ENCODE measurements at regions not wholly inside any gene's neighbourhood (a gene's known extent, or its start where the extent isn't known, plus 50 kb on each side); places are given as distances from the start of the nearest gene placed in this dataset.

- Histone ChIP-seq H3K9me2 (replicated peaks; ENCODE audit: control insufficient read depth, low read length) (no peaks in the 10 kb centered on the region), H3K4me2 (ENCODE audit: low read length) (no peak overlapping the region), H3K9me3 (ENCODE audit: control insufficient read depth, insufficient read depth, low read length) (no peaks in the 10 kb centered on the region), H3K4me3 (ENCODE audit: low read length) (no peak overlapping the region), H3K27me3 (ENCODE audit: control insufficient read depth, low read length) (no peaks in the 10 kb centered on the region), H4K20me1 (ENCODE audit: control insufficient read depth, insufficient read depth, low read depth, low read length) (no peaks in the 10 kb centered on the region), H3F3A (ENCODE audit: control insufficient read depth, insufficient read depth) (no peaks in the 10 kb centered on the region), H3K4me1 (ENCODE audit: control insufficient read depth, low read length) (no peaks in the 10 kb centered on the region), H3K36me3 (ENCODE audit: control insufficient read depth, low read length) (no peaks in the 10 kb centered on the region), H3K79me2 (ENCODE audit: control insufficient read depth, low read length) (no peaks in the 10 kb centered on the region), H3K27ac (ENCODE audit: low read depth, low read length) (no peak overlapping the region)
- no peak for TF ChIP-seq EZH2phosphoT487 (IDR thresholded peaks at IDR 0.05; ENCODE audit: borderline replicate concordance, low read length)
- no peak for TF ChIP-seq CTCF (IDR thresholded peaks at IDR 0.05; ENCODE audit: low read depth, low read length, poor library complexity, severe bottlenecking)
These were observed 1576.5 kb downstream of the PCDH9 start for GRCh38 chr13:65653613-65654012.

- Histone ChIP-seq H3K36me3 (ENCODE audit: control insufficient read depth, low read length) (no peaks in the 10 kb centered on the region), H3F3A (ENCODE audit: control insufficient read depth, insufficient read depth) (no peaks in the 10 kb centered on the region), H3K27ac (ENCODE audit: low read depth, low read length) (no peak overlapping the region), H3K9me3 (ENCODE audit: control insufficient read depth, insufficient read depth, low read length) (no peaks in the 10 kb centered on the region), H3K9me2 (replicated peaks; ENCODE audit: control insufficient read depth, low read length) (no peaks in the 10 kb centered on the region), H3K79me2 (ENCODE audit: control insufficient read depth, low read length) (no peaks in the 10 kb centered on the region), H4K20me1 (ENCODE audit: control insufficient read depth, insufficient read depth, low read depth, low read length) (no peaks in the 10 kb centered on the region), H3K27me3 (ENCODE audit: control insufficient read depth, low read length) (no peaks in the 10 kb centered on the region), H3K4me3 (ENCODE audit: low read length) (no peak overlapping the region), H3K4me1 (ENCODE audit: control insufficient read depth, low read length) (no peaks in the 10 kb centered on the region), H3K4me2 (ENCODE audit: low read length) (no peak overlapping the region)
- TF ChIP-seq EZH2phosphoT487 (IDR thresholded peaks at IDR 0.05; ENCODE audit: borderline replicate concordance, low read length) (no peak), CTCF (IDR thresholded peaks at IDR 0.05; ENCODE audit: low read depth, low read length, poor library complexity, severe bottlenecking) (no peak)
These were observed 1579.8 kb downstream of the PCDH9 start for GRCh38 chr13:65650321-65650720.

- Histone ChIP-seq H3K9me3 (ENCODE audit: control insufficient read depth, insufficient read depth, low read length) (no peaks in the 10 kb centered on the region), H3K4me3 (ENCODE audit: low read length) (no peak overlapping the region), H3K36me3 (ENCODE audit: control insufficient read depth, low read length) (no peaks in the 10 kb centered on the region), H3K4me2 (ENCODE audit: low read length) (no peak overlapping the region), H3K9me2 (replicated peaks; ENCODE audit: control insufficient read depth, low read length) (no peaks in the 10 kb centered on the region), H3F3A (ENCODE audit: control insufficient read depth, insufficient read depth) (no peaks in the 10 kb centered on the region), H3K4me1 (ENCODE audit: control insufficient read depth, low read length) (no peaks in the 10 kb centered on the region), H3K27ac (ENCODE audit: low read depth, low read length) (no peak overlapping the region), H3K27me3 (ENCODE audit: control insufficient read depth, low read length) (no peaks in the 10 kb centered on the region), H3K79me2 (ENCODE audit: control insufficient read depth, low read length) (no peaks in the 10 kb centered on the region), H4K20me1 (ENCODE audit: control insufficient read depth, insufficient read depth, low read depth, low read length) (no peaks in the 10 kb centered on the region)
- TF ChIP-seq CTCF (IDR thresholded peaks at IDR 0.05; ENCODE audit: low read depth, low read length, poor library complexity, severe bottlenecking) (no peak), EZH2phosphoT487 (IDR thresholded peaks at IDR 0.05; ENCODE audit: borderline replicate concordance, low read length) (no peak)
These were observed 1587.1 kb downstream of the PCDH9 start for GRCh38 chr13:65642996-65643395.

- H3K79me2 ChIP-seq (ENCODE audit: control insufficient read depth, low read length): no peaks in the 10 kb centered on the region
- H3K9me3 ChIP-seq (ENCODE audit: control insufficient read depth, insufficient read depth, low read length): no peaks in the 10 kb centered on the region
- H3K27ac ChIP-seq (ENCODE audit: low read depth, low read length): no peak overlapping the region
- no peaks in the 10 kb centered on the region for H4K20me1 ChIP-seq (ENCODE audit: control insufficient read depth, insufficient read depth, low read depth, low read length)
- TF ChIP-seq CTCF (IDR thresholded peaks at IDR 0.05; ENCODE audit: low read depth, low read length, poor library complexity, severe bottlenecking) (no peak), EZH2phosphoT487 (IDR thresholded peaks at IDR 0.05; ENCODE audit: borderline replicate concordance, low read length) (no peak)
- H3K27me3 ChIP-seq (ENCODE audit: control insufficient read depth, low read length): no peaks in the 10 kb centered on the region
- H3K4me3 ChIP-seq (ENCODE audit: low read length): no peak overlapping the region
- H3F3A ChIP-seq (ENCODE audit: control insufficient read depth, insufficient read depth): no peaks in the 10 kb centered on the region
- H3K36me3 ChIP-seq (ENCODE audit: control insufficient read depth, low read length): no peaks in the 10 kb centered on the region
- no peak overlapping the region for H3K4me2 ChIP-seq (ENCODE audit: low read length)
- H3K9me2 ChIP-seq (replicated peaks; ENCODE audit: control insufficient read depth, low read length): no peaks in the 10 kb centered on the region
- no peaks in the 10 kb centered on the region for H3K4me1 ChIP-seq (ENCODE audit: control insufficient read depth, low read length)
These were observed 1587.8 kb downstream of the PCDH9 start for GRCh38 chr13:65642301-65642700.
